OCI-LY3 (cell line): ENCODE measurements at regions not wholly inside any gene's neighbourhood (a gene's known extent, or its start where the extent isn't known, plus 50 kb on each side); places are given as distances from the start of the nearest gene placed in this dataset.

ENCODE experiments used
- H2AFZ ChIP-seq: fragments of 200-600, 300-600 bp; shearing (Covaris generic); 2 replicates; pipeline ENCODE4 v1.6.0; 2014; ENCODE audit warnings: antibody characterized with exemption, low read depth, low read length
- H3K27ac ChIP-seq: fragments of 200-600, 300-600 bp; sonication (generic); 2 replicates; pipeline ENCODE4 v1.5.1; 2014; ENCODE audit warnings: mild to moderate bottlenecking, low read length, moderate library complexity, mixed read lengths
- H3K27me3 ChIP-seq: fragments of 200-600, 300-600 bp; sonication (generic); 2 replicates; pipeline ENCODE4 v1.6.1; 2014; ENCODE audit warnings: low read depth, low read length, mixed read lengths
- H3K36me3 ChIP-seq: fragments of 200-600, 300-600 bp; sonication (generic); replicated peaks from 2 replicates; pipeline ENCODE3; 2014; ENCODE audit warnings: low read depth, low read length, mixed read lengths
- H3K4me1 ChIP-seq: fragments of 300-600, 200-600 bp; sonication (generic); 2 replicates; pipeline ENCODE4 v1.6.1; 2014; ENCODE audit warnings: low read length, mixed read lengths
- H3K4me2 ChIP-seq: fragments of 200-600, 300-600 bp; sonication (generic); 2 replicates; pipeline ENCODE4 v1.6.1; 2014; ENCODE audit warnings: low read length, mixed read lengths
- H3K4me3 ChIP-seq: fragments of 300-600, 200-600 bp; sonication (generic); 2 replicates; pipeline ENCODE4 v1.5.1; 2014; ENCODE audit warnings: antibody characterized with exemption, mild to moderate bottlenecking, low read length, moderate library complexity
- H3K79me2 ChIP-seq: fragments of 300-600, 200-600 bp; shearing (Covaris generic); 2 replicates; pipeline ENCODE4 v1.6.1; 2014; ENCODE audit warnings: mild to moderate bottlenecking, low read length, mixed read lengths
- H3K9ac ChIP-seq: fragments of 300-600, 200-600 bp; shearing (Covaris generic); 2 replicates; pipeline ENCODE4 v1.6.0; 2014; ENCODE audit warnings: mild to moderate bottlenecking, low read length, moderate library complexity
- H3K9me3 ChIP-seq: fragments of 200-600, 300-600 bp; shearing (Covaris generic); 2 replicates; pipeline ENCODE4 v1.6.1; 2014; ENCODE audit warnings: low read length, mixed read lengths; ENCODE audit not compliant: insufficient read depth
- H4K20me1 ChIP-seq: fragments of 200-600, 300-600 bp; sonication (generic); 2 replicates; pipeline ENCODE4 v1.6.1; 2016; ENCODE audit warnings: low read length, mixed read lengths; ENCODE audit not compliant: insufficient read depth
- CTCF ChIP-seq: fragments of 200-600, 300-600 bp; sonication (generic); IDR thresholded peaks from 2 replicates; pipeline ENCODE4 v1.5.1; 2014; ENCODE audit warnings: antibody characterized with exemption, low read length, low read depth
- EZH2phosphoT487 ChIP-seq: fragments of 200-600 bp; shearing (Covaris generic); IDR thresholded peaks from 2 replicates; pipeline ENCODE4 v1.6.1; 2018; ENCODE audit warnings: antibody characterized with exemption, mixed run types, low read depth

GRCh38 chr4:65747386-65747785, 77.1 kb upstream of the EPHA5 start:
- TF ChIP-seq CTCF (no peak), EZH2phosphoT487 (no peak)

GRCh38 chr4:65738134-65738533, 67.8 kb upstream of the EPHA5 start:
- H3K36me3 ChIP-seq = no peaks in the 10 kb centered on the region
- TF ChIP-seq CTCF (no peak), EZH2phosphoT487 (no peak)
- no peaks in the 10 kb centered on the region for H3K27me3 ChIP-seq
- no peaks in the 10 kb centered on the region for H3K79me2 ChIP-seq
- H2AFZ ChIP-seq = no peak overlapping the region
- H3K9me3 ChIP-seq = no peaks in the 10 kb centered on the region
- H3K27ac ChIP-seq = no peak overlapping the region
- H3K4me2 ChIP-seq = no peak overlapping the region
- no peaks in the 10 kb centered on the region for H3K4me1 ChIP-seq
- no peak overlapping the region for H3K9ac ChIP-seq
- no peak overlapping the region for H3K4me3 ChIP-seq
- H4K20me1 ChIP-seq = no peaks in the 10 kb centered on the region

More at GRCh38 chr4:65747386-65747785, 77.1 kb upstream of the EPHA5 start:
- no peaks in the 10 kb centered on the region for H3K79me2 ChIP-seq
- no peak overlapping the region for H3K4me2 ChIP-seq
- no peak overlapping the region for H3K4me3 ChIP-seq
- no peak overlapping the region for H3K9ac ChIP-seq
- no peaks in the 10 kb centered on the region for H3K27me3 ChIP-seq
- no peaks in the 10 kb centered on the region for H4K20me1 ChIP-seq
- no peak overlapping the region for H2AFZ ChIP-seq
- no peaks in the 10 kb centered on the region for H3K36me3 ChIP-seq
- no peaks in the 10 kb centered on the region for H3K9me3 ChIP-seq
- peaks cover 5% of the 10 kb centered on the region; the same call in 1 of the 2 replicates for H3K4me1 ChIP-seq
- no peak overlapping the region for H3K27ac ChIP-seq

GRCh38 chr4:65737672-65738071, 67.4 kb upstream of the EPHA5 start:
- no peaks in the 10 kb centered on the region for H3K36me3 ChIP-seq
- H3K9me3 ChIP-seq = no peaks in the 10 kb centered on the region
- H3K4me2 ChIP-seq = no peak overlapping the region
- H3K4me3 ChIP-seq = no peak overlapping the region
- no peaks in the 10 kb centered on the region for H3K79me2 ChIP-seq
- no peak for TF ChIP-seq CTCF
- H3K9ac ChIP-seq = no peak overlapping the region
- no peaks in the 10 kb centered on the region for H3K27me3 ChIP-seq
- no peak overlapping the region for H2AFZ ChIP-seq
- H3K27ac ChIP-seq = no peak overlapping the region
- H4K20me1 ChIP-seq = no peaks in the 10 kb centered on the region
- no peaks in the 10 kb centered on the region for H3K4me1 ChIP-seq

- Histone ChIP-seq H3K4me1 (no peaks in the 10 kb centered on the region), H3K9ac (no peak overlapping the region), H3K27me3 (no peaks in the 10 kb centered on the region), H3K4me2 (no peak overlapping the region), H3K4me3 (no peak overlapping the region), H3K36me3 (no peaks in the 10 kb centered on the region), H3K9me3 (no peaks in the 10 kb centered on the region), H2AFZ (no peak overlapping the region), H4K20me1 (no peaks in the 10 kb centered on the region), H3K27ac (no peak overlapping the region), H3K79me2 (no peaks in the 10 kb centered on the region)
- TF ChIP-seq CTCF = no peak
- no peak for TF ChIP-seq EZH2phosphoT487
These were observed 54.7 kb upstream of the EPHA5 start for GRCh38 chr4:65724973-65725372.
